ENCODE measurements at regions not wholly inside any gene's neighbourhood (a gene's known extent, or its start where the extent isn't known, plus 50 kb on each side); places are given as distances from the start of the nearest gene placed in this dataset.

GRCh38 chr17:36816214-36816906, 120.9 kb upstream of the LHX1 start:
- no peak for DNase-seq (ENCODE audit: low read depth)

- no peak for DNase-seq (ENCODE audit: low read depth)
Measured at GRCh38 chr17:36816907-36817288, 120.4 kb upstream of the LHX1 start.

GRCh38 chr17:36817483-36818048, 119.7 kb upstream of the LHX1 start:
- DNase-seq (ENCODE audit: low read depth): no peak

GRCh38 chr17:36818134-36818825, 119.0 kb upstream of the LHX1 start:
- no peak for DNase-seq (ENCODE audit: low read depth)

GRCh38 chr17:36823850-36824677, 113.2 kb upstream of the LHX1 start:
- no peak for DNase-seq (ENCODE audit: low read depth)

GRCh38 chr17:36824678-36825101, 112.6 kb upstream of the LHX1 start:
- no peak for DNase-seq (ENCODE audit: low read depth)

GRCh38 chr17:36825113-36825512, 112.2 kb upstream of the LHX1 start:
- no peak for DNase-seq (ENCODE audit: low read depth)

GRCh38 chr17:36825521-36825920, 111.8 kb upstream of the LHX1 start:
- no peak for DNase-seq (ENCODE audit: low read depth)

- no peak for DNase-seq (ENCODE audit: low read depth)
Measured at GRCh38 chr17:36825951-36826350, 111.3 kb upstream of the LHX1 start.

- DNase-seq (ENCODE audit: low read depth): no peak
Measured at GRCh38 chr17:36827081-36827480, 110.2 kb upstream of the LHX1 start.

- no peak for DNase-seq (ENCODE audit: low read depth)
Measured at GRCh38 chr17:36829676-36830075, 107.6 kb upstream of the LHX1 start.

GRCh38 chr17:36833279-36833678, 104.0 kb upstream of the LHX1 start:
- no peak for DNase-seq (ENCODE audit: low read depth)

GRCh38 chr17:36835036-36835435, 102.2 kb upstream of the LHX1 start:
- DNase-seq (ENCODE audit: low read depth): no peak

- no peak for DNase-seq (ENCODE audit: low read depth)
Measured at GRCh38 chr17:36837195-36837938, 99.9 kb upstream of the LHX1 start.

- DNase-seq (ENCODE audit: low read depth): no peak
Measured at GRCh38 chr17:36837939-36838272, 99.4 kb upstream of the LHX1 start.

- no peak for DNase-seq (ENCODE audit: low read depth)
Measured at GRCh38 chr17:36839256-36839655, 98.0 kb upstream of the LHX1 start.

- no peak for DNase-seq (ENCODE audit: low read depth)
Measured at GRCh38 chr17:36840796-36841195, 96.5 kb upstream of the LHX1 start.

- DNase-seq (ENCODE audit: low read depth): no peak
Measured at GRCh38 chr17:36842231-36842819, 95.0 kb upstream of the LHX1 start.

GRCh38 chr17:36842963-36843558, 94.2 kb upstream of the LHX1 start:
- DNase-seq (ENCODE audit: low read depth): no peak

- no peak for DNase-seq (ENCODE audit: low read depth)
Measured at GRCh38 chr17:36844013-36844412, 93.3 kb upstream of the LHX1 start.

GRCh38 chr17:36844601-36845000, 92.7 kb upstream of the LHX1 start:
- no peak for DNase-seq (ENCODE audit: low read depth)
